Neural cell (in vitro differentiated cells): ENCODE measurements at regions not wholly inside any gene's neighbourhood (a gene's known extent, or its start where the extent isn't known, plus 50 kb on each side); places are given as distances from the start of the nearest gene placed in this dataset.

Source experiments
- CTCF ChIP-seq: fragments of 450-650 bp; IDR thresholded peaks from 2 replicates; pipeline ENCODE4 v1.5.1; 2014; ENCODE audit warnings: antibody characterized with exemption, mild to moderate bottlenecking, moderate library complexity; ENCODE audit not compliant: poor library complexity, severe bottlenecking
- EP300 ChIP-seq: fragments of 450-650 bp; conservative IDR thresholded peaks from 2 replicates; pipeline ENCODE4 v1.6.1; 2014; ENCODE audit warnings: antibody characterized with exemption, mild to moderate bottlenecking, moderate library complexity; ENCODE audit not compliant: poor library complexity, severe bottlenecking
- POLR2AphosphoS5 ChIP-seq: IDR thresholded peaks from 2 replicates; pipeline ENCODE4 v1.6.1; 2012
- RAD21 ChIP-seq: fragments of 450-650 bp; conservative IDR thresholded peaks from 2 replicates; pipeline ENCODE4 v1.6.1; 2014; ENCODE audit warnings: antibody characterized with exemption, mild to moderate bottlenecking, moderate library complexity
- REST ChIP-seq: IDR thresholded peaks from 2 replicates; pipeline ENCODE4 v1.6.1; 2012; ENCODE audit warnings: borderline replicate concordance

GRCh38 chr3:72031581-72031980 lies 246.6 kb upstream of the PROK2 start:
- no peak for TF ChIP-seq EP300
- no peak for TF ChIP-seq CTCF
- TF ChIP-seq POLR2AphosphoS5: no peak
- no peak for TF ChIP-seq REST
- TF ChIP-seq RAD21: no peak
